ENCODE measurements at regions not wholly inside any gene's neighbourhood (a gene's known extent, or its start where the extent isn't known, plus 50 kb on each side); places are given as distances from the start of the nearest gene placed in this dataset.

- H2AFZ ChIP-seq (replicated peaks): no peak overlapping the region
- Mint-ChIP-seq H3K9me3 (no peaks in the 10 kb centered on the region), H3K27me3 (ENCODE audit: insufficient read depth, low read depth) (peaks cover 2% of the 10 kb centered on the region), H3K4me3 (no peak overlapping the region), H3K27ac (no peak overlapping the region), H3K4me1 (no peaks in the 10 kb centered on the region), H3K36me3 (no peaks in the 10 kb centered on the region)
- no peaks in the 10 kb centered on the region for H3K9me3 ChIP-seq (ENCODE audit: low read depth)
- DNase-seq (ENCODE audit: low spot score): no peak
- H3K36me3 ChIP-seq: no peaks in the 10 kb centered on the region
- no peak overlapping the region for H3K27ac ChIP-seq
- no peaks in the 10 kb centered on the region for H3F3A ChIP-seq (ENCODE audit: low read depth)
- no peaks in the 10 kb centered on the region for H3K79me2 ChIP-seq (ENCODE audit: low read depth)
- no peak overlapping the region for H3K9ac ChIP-seq
- H4K20me1 ChIP-seq (ENCODE audit: low read depth): no peaks in the 10 kb centered on the region
- TF ChIP-seq EZH2phosphoT487 (IDR thresholded peaks at IDR 0.05) (no peak), CTCF (IDR thresholded peaks at IDR 0.05) (no peak), EZH2 (IDR thresholded peaks at IDR 0.05) (no peak)
- no peaks in the 10 kb centered on the region for H3K27me3 ChIP-seq
- no peaks in the 10 kb centered on the region for H3K4me1 ChIP-seq
- no peak overlapping the region for H3K4me3 ChIP-seq
- H3K4me2 ChIP-seq: no peak overlapping the region
Observed at GRCh38 chr1:186616511-186616910, 63.7 kb downstream of the PTGS2 start.

- TF ChIP-seq EZH2phosphoT487 (IDR thresholded peaks at IDR 0.05) (no peak), CTCF (IDR thresholded peaks at IDR 0.05) (no peak), EZH2 (IDR thresholded peaks at IDR 0.05) (no peak)
- Mint-ChIP-seq H3K9me3 (no peaks in the 10 kb centered on the region), H3K4me1 (no peaks in the 10 kb centered on the region), H3K27me3 (ENCODE audit: insufficient read depth, low read depth) (peaks cover 2% of the 10 kb centered on the region), H3K36me3 (no peaks in the 10 kb centered on the region), H3K27ac (no peak overlapping the region), H3K4me3 (no peak overlapping the region)
- Histone ChIP-seq H3K9me3 (ENCODE audit: low read depth) (no peaks in the 10 kb centered on the region), H3K27me3 (no peaks in the 10 kb centered on the region), H3K4me1 (no peaks in the 10 kb centered on the region), H3K27ac (no peak overlapping the region), H3F3A (ENCODE audit: low read depth) (no peaks in the 10 kb centered on the region), H3K79me2 (ENCODE audit: low read depth) (no peaks in the 10 kb centered on the region), H2AFZ (replicated peaks) (no peak overlapping the region), H3K9ac (no peak overlapping the region), H3K4me2 (no peak overlapping the region), H4K20me1 (ENCODE audit: low read depth) (no peaks in the 10 kb centered on the region), H3K4me3 (no peak overlapping the region), H3K36me3 (no peaks in the 10 kb centered on the region)
- no peak for DNase-seq (ENCODE audit: low spot score)
Observed at GRCh38 chr1:186615332-186615731, 64.9 kb downstream of the PTGS2 start.

- Mint-ChIP-seq H3K9me3 (no peaks in the 10 kb centered on the region), H3K4me3 (no peak overlapping the region), H3K36me3 (no peaks in the 10 kb centered on the region), H3K27ac (no peak overlapping the region), H3K27me3 (ENCODE audit: insufficient read depth, low read depth) (no peaks in the 10 kb centered on the region), H3K4me1 (no peaks in the 10 kb centered on the region)
- Histone ChIP-seq H3K4me2 (no peak overlapping the region), H3K9ac (no peak overlapping the region), H3K27me3 (no peaks in the 10 kb centered on the region), H3K4me3 (no peak overlapping the region), H3K27ac (no peak overlapping the region), H3F3A (ENCODE audit: low read depth) (no peaks in the 10 kb centered on the region), H3K4me1 (no peaks in the 10 kb centered on the region), H3K79me2 (ENCODE audit: low read depth) (no peaks in the 10 kb centered on the region), H3K36me3 (no peaks in the 10 kb centered on the region), H4K20me1 (ENCODE audit: low read depth) (no peaks in the 10 kb centered on the region), H2AFZ (replicated peaks) (no peak overlapping the region), H3K9me3 (ENCODE audit: low read depth) (no peaks in the 10 kb centered on the region)
- no peak for DNase-seq (ENCODE audit: low spot score)
- no peak for TF ChIP-seq EZH2 (IDR thresholded peaks at IDR 0.05)
Observed at GRCh38 chr1:186611156-186611555, 69.1 kb downstream of the PTGS2 start.

- H3K4me3 Mint-ChIP-seq: no peak overlapping the region
- Histone ChIP-seq H2AFZ (replicated peaks) (no peak overlapping the region), H3K27ac (no peak overlapping the region), H3K4me3 (no peak overlapping the region), H3K4me2 (no peak overlapping the region), H3K27me3 (no peaks in the 10 kb centered on the region), H4K20me1 (ENCODE audit: low read depth) (no peaks in the 10 kb centered on the region), H3F3A (ENCODE audit: low read depth) (no peaks in the 10 kb centered on the region), H3K9ac (no peak overlapping the region), H3K9me3 (ENCODE audit: low read depth) (no peaks in the 10 kb centered on the region), H3K36me3 (no peaks in the 10 kb centered on the region), H3K79me2 (ENCODE audit: low read depth) (no peaks in the 10 kb centered on the region), H3K4me1 (no peaks in the 10 kb centered on the region)
- H3K27me3 Mint-ChIP-seq (ENCODE audit: insufficient read depth, low read depth): peaks cover 2% of the 10 kb centered on the region
- H3K36me3 Mint-ChIP-seq: no peaks in the 10 kb centered on the region
- DNase-seq (ENCODE audit: low spot score): no peak
- H3K9me3 Mint-ChIP-seq: peaks cover 3% of the 10 kb centered on the region
- TF ChIP-seq EZH2phosphoT487 (IDR thresholded peaks at IDR 0.05) (no peak), CTCF (IDR thresholded peaks at IDR 0.05) (no peak), EZH2 (IDR thresholded peaks at IDR 0.05) (no peak)
- no peak overlapping the region for H3K27ac Mint-ChIP-seq
- no peaks in the 10 kb centered on the region for H3K4me1 Mint-ChIP-seq
Observed at GRCh38 chr1:186609183-186609582, 71.0 kb downstream of the PTGS2 start.

Data from neural progenitor cell (in vitro differentiated cells).